K562 (cell line): ENCODE measurements at regions not wholly inside any gene's neighbourhood (a gene's known extent, or its start where the extent isn't known, plus 50 kb on each side); places are given as distances from the start of the nearest gene placed in this dataset.

Experiments used
- ATAC-seq: fragments of 200-7000 bp; cut with Tn5 transposase; 3 replicates; pipeline ENCODE4 v1.9.1; 2020; ENCODE audit warnings: moderate library complexity
- BruUV-seq: library from RNA; stranded (reverse); fragments of 400-500 nt; replicated peaks from 2 replicates; lab custom pipeline; 2021; lab: Mats Ljungman, UMichigan
- CTCF ChIA-PET: fragments of 300-600 bp; formaldehyde crosslinking; extraction: SDS; loops from one replicate; lab custom pipeline; 2021; ENCODE audit warnings: low intra/inter-chr PET ratio; lab: Yijun Ruan, JAX
- POLR2A ChIA-PET: fragments of 300-600, 350-650 bp; sonication (Branson Sonifier 250); formaldehyde crosslinking; extraction: SDS; loops from one replicate; lab custom pipeline; 2021; ENCODE audit warnings: antibody characterized with exemption, inconsistent platforms; lab: Yijun Ruan, JAX
- DNase-seq, 4 experiments: peaks; one replicate each; pipeline versions ENCODE4 v3.0.0 to v3.0.0-alpha.2; 2011 to 2018; ENCODE audit warnings: low spot score in 3 of 4, mixed read lengths in 3 of 4; ENCODE audit errors: extremely low read depth in 1 of 4
- FAIRE-seq: peaks from 2 replicates; lab custom pipeline; 2011; peaks lifted over from hg19 to GRCh38; lab: Jason Lieb, UNC
- H2AFZ ChIP-seq: 2 replicates; pipeline ENCODE4 v1.6.0; 2011; ENCODE audit warnings: low read depth, low read length, control low read depth, inconsistent platforms
- H3K27ac ChIP-seq: fragments of 200-600 bp; 3 replicates; pipeline ENCODE4 v1.8.0; 2011; ENCODE audit warnings: low read depth, mild to moderate bottlenecking, control low read depth, inconsistent platforms, low read length, moderate library complexity, mixed read lengths; ENCODE audit errors: extremely low read depth
- H3K27me3 ChIP-seq, 2 experiments: fragments of 300-600 bp in 1 of 2; 2 replicates in 1 of 2; 3 replicates in 1 of 2; pipeline versions ENCODE4 v1.6.0 to v1.8.0; 2011; ENCODE audit warnings: inconsistent platforms in 2 of 2, low read length in 2 of 2, mild to moderate bottlenecking in 1 of 2, mixed read lengths in 1 of 2, moderate library complexity in 1 of 2; ENCODE audit not compliant: control insufficient read depth in 2 of 2, insufficient read depth in 2 of 2
- H3K36me3 ChIP-seq: fragments of 300-600 bp; 3 replicates; pipeline ENCODE4 v1.8.0; 2011; ENCODE audit warnings: mild to moderate bottlenecking, low read length, inconsistent platforms; ENCODE audit not compliant: control insufficient read depth, insufficient read depth
- H3K4me1 ChIP-seq, 2 experiments: fragments of 200-600 bp in 1 of 2; replicated peaks in 1 of 2; 2 replicates in 1 of 2; 3 replicates in 1 of 2; pipeline versions ENCODE4 v1.5.1 to v1.8.0; 2011; ENCODE audit warnings: inconsistent platforms in 2 of 2, low read length in 2 of 2, mild to moderate bottlenecking in 1 of 2, mixed read lengths in 1 of 2, moderate library complexity in 1 of 2; ENCODE audit not compliant: control insufficient read depth in 2 of 2, insufficient read depth in 2 of 2
- H3K4me2 ChIP-seq: 2 replicates; pipeline ENCODE4 v1.6.1; 2011; ENCODE audit warnings: low read length, control low read depth, inconsistent platforms, mixed read lengths; ENCODE audit not compliant: insufficient read depth
- H3K4me3 ChIP-seq: fragments of 200-600 bp; sonication (generic), shearing (Covaris generic); 2 replicates; pipeline ENCODE4 v1.5.1; 2016; ENCODE audit warnings: control low read depth, inconsistent platforms
- H3K79me2 ChIP-seq: fragments of 200-600 bp; 3 replicates; pipeline ENCODE4 v1.8.0; 2011; ENCODE audit warnings: low read length, inconsistent platforms; ENCODE audit not compliant: control insufficient read depth, insufficient read depth
- H3K9ac ChIP-seq, 2 experiments: 2 replicates each; pipeline versions ENCODE4 v1.6.0 to v1.6.1; 2011; ENCODE audit warnings: low read depth in 2 of 2, low read length in 2 of 2, control low read depth in 1 of 2, inconsistent platforms in 1 of 2, mild to moderate bottlenecking in 1 of 2, mixed read lengths in 1 of 2; ENCODE audit not compliant: insufficient read depth in 1 of 2
- H3K9me1 ChIP-seq: one replicate; pipeline ENCODE4 v1.6.0; 2011; ENCODE audit warnings: inconsistent platforms, mild to moderate bottlenecking, low read length, moderate library complexity; ENCODE audit not compliant: control insufficient read depth, insufficient read depth
- H3K9me3 ChIP-seq: replicated peaks from 2 replicates; pipeline ENCODE4 v1.5.1; 2011; ENCODE audit warnings: low read depth, low read length, inconsistent platforms; ENCODE audit not compliant: control insufficient read depth, insufficient read depth
- H4K20me1 ChIP-seq: replicated peaks from 2 replicates; pipeline ENCODE4 v1.6.1; 2011; ENCODE audit warnings: low read length, inconsistent platforms, mixed read lengths; ENCODE audit not compliant: control insufficient read depth, insufficient read depth
- BHLHE40 ChIP-seq: IDR thresholded peaks from 2 replicates; pipeline ENCODE4 v1.6.1; 2011; ENCODE audit warnings: low read length, improper control_type of control experiment
- DMBX1 ChIP-seq: fragments of 250-450 bp; sonication (Bioruptor Pico); IDR thresholded peaks from 2 replicates; pipeline ENCODE4 v1.8.0; 2022; ENCODE audit warnings: inconsistent platforms, mild to moderate bottlenecking, moderate library complexity, borderline replicate concordance
- ERF ChIP-seq: fragments of 450-650 bp; formaldehyde crosslinking; IDR thresholded peaks from 2 replicates; pipeline ENCODE4 v1.4.0; 2020; ENCODE audit warnings: mild to moderate bottlenecking, mixed read lengths
- FOXA3 ChIP-seq, 2 experiments: fragments of 450-650 bp in 1 of 2; sonication (generic) in 1 of 2; formaldehyde crosslinking; IDR thresholded peaks in 1 of 2; conservative IDR thresholded peaks in 1 of 2; 2 replicates each; pipeline versions ENCODE4 v1.4.0 to v1.8.0; 2020 to 2022; ENCODE audit warnings: mild to moderate bottlenecking in 2 of 2, missing genetic modification reagents in 1 of 2
- GTF2A2 ChIP-seq: IDR thresholded peaks from 2 replicates; pipeline ENCODE4 v1.6.1; 2016; ENCODE audit warnings: mild to moderate bottlenecking, missing genetic modification characterization, missing compliant biosample characterization
- HDGF ChIP-seq: fragments of 450-650 bp; IDR thresholded peaks from 2 replicates; pipeline ENCODE4 v1.6.1; 2016
- HIVEP1 ChIP-seq: fragments of 250-450 bp; sonication (Bioruptor Pico); IDR thresholded peaks from 2 replicates; pipeline ENCODE4 v1.4.0; 2020; ENCODE audit warnings: mild to moderate bottlenecking
- LARP7 ChIP-seq: fragments of 450-650 bp; IDR thresholded peaks from 2 replicates; pipeline ENCODE4 v1.6.1; 2016
- MTA3 ChIP-seq: fragments of 450-650 bp; formaldehyde crosslinking; IDR thresholded peaks from 2 replicates; pipeline ENCODE4 v1.6.1; 2017; ENCODE audit warnings: mild to moderate bottlenecking, borderline replicate concordance
- SMAD3 ChIP-seq: fragments of 450-650 bp; formaldehyde crosslinking; conservative IDR thresholded peaks from 2 replicates; pipeline ENCODE4 v1.4.0; 2020; ENCODE audit warnings: mild to moderate bottlenecking
- SMARCE1 ChIP-seq: fragments of 450-650 bp; IDR thresholded peaks from 2 replicates; pipeline ENCODE4 v1.7.1; 2016; ENCODE audit warnings: mild to moderate bottlenecking
- ZFPM2 ChIP-seq: fragments of 250-450 bp; sonication (Bioruptor Pico); IDR thresholded peaks from 2 replicates; pipeline ENCODE4 v1.5.1; 2022; ENCODE audit warnings: mild to moderate bottlenecking
- ZKSCAN8 ChIP-seq: fragments of 200-800 bp; sonication (Bioruptor generic); IDR thresholded peaks from 2 replicates; pipeline ENCODE4 v1.6.1; 2016; ENCODE audit warnings: missing genetic modification characterization, missing compliant biosample characterization
- ZNF324 ChIP-seq: fragments of 250-450 bp; sonication (Bioruptor Pico); IDR thresholded peaks from 2 replicates; pipeline ENCODE4 v1.4.0; 2020; ENCODE audit warnings: mild to moderate bottlenecking
- ZNF347 ChIP-seq: fragments of 450-650 bp; formaldehyde crosslinking; IDR thresholded peaks from 2 replicates; pipeline ENCODE4 v1.4.0; 2020; ENCODE audit warnings: low read depth, mild to moderate bottlenecking, moderate library complexity
- ZNF561 ChIP-seq: fragments of 450-650 bp; formaldehyde crosslinking; conservative IDR thresholded peaks from 2 replicates; pipeline ENCODE4 v1.4.0; 2020; ENCODE audit warnings: mild to moderate bottlenecking, moderate library complexity
- ZNF583 ChIP-seq: fragments of 250-450 bp; sonication (Bioruptor Pico); IDR thresholded peaks from 2 replicates; pipeline ENCODE4 v1.4.0; 2020
- ZNF76 ChIP-seq: fragments of 250-450 bp; sonication (Bioruptor Pico); IDR thresholded peaks from 2 replicates; pipeline ENCODE4 v1.4.0; 2020; ENCODE audit warnings: mild to moderate bottlenecking, moderate library complexity, borderline replicate concordance
- ZNF778 ChIP-seq: fragments of 450-650 bp; formaldehyde crosslinking; IDR thresholded peaks from 2 replicates; pipeline ENCODE4 v1.4.0; 2020; ENCODE audit warnings: mild to moderate bottlenecking, moderate library complexity
- WGBS: fragments of 100-300 bp; shearing (Covaris generic); methylation state at CpG from one replicate; pipeline ENCODE4 v1.1.6; 2016; ENCODE audit warnings: low coverage, mixed read lengths; ENCODE audit not compliant: insufficient coverage; ENCODE audit errors: missing lambda C conversion rate; 5-methylcytosine and 5-hydroxymethylcytosine counted together
- in situ Hi-C: fragments of 300-500 bp; cut with MboI; formaldehyde crosslinking; loops from 4 replicates; pipeline ENCODE4 v1.15.0; 2018; ENCODE audit warnings: inconsistent platforms, mixed read lengths
- intact Hi-C: fragments of 100-400 bp; cut with micrococcal nuclease; formaldehyde crosslinking; loops from 2 replicates; pipeline ENCODE4 v1.14.2; 2022
- TF ChIP-seq, protein P1 (sequence below): fragments of 450-650 bp; formaldehyde crosslinking; IDR thresholded peaks from 2 replicates; pipeline ENCODE4 v1.4.0; 2020; ENCODE audit warnings: mild to moderate bottlenecking, moderate library complexity
- TF ChIP-seq, protein P2 (sequence below): fragments of 250-450 bp; sonication (Bioruptor Pico); IDR thresholded peaks from 2 replicates; pipeline ENCODE4 v1.4.0; 2020; ENCODE audit warnings: mild to moderate bottlenecking
- TF ChIP-seq, protein P3 (sequence below): fragments of 250-450 bp; sonication (Bioruptor Pico); IDR thresholded peaks from 2 replicates; pipeline ENCODE4 v1.5.0; 2020; ENCODE audit warnings: mild to moderate bottlenecking

DNA sequence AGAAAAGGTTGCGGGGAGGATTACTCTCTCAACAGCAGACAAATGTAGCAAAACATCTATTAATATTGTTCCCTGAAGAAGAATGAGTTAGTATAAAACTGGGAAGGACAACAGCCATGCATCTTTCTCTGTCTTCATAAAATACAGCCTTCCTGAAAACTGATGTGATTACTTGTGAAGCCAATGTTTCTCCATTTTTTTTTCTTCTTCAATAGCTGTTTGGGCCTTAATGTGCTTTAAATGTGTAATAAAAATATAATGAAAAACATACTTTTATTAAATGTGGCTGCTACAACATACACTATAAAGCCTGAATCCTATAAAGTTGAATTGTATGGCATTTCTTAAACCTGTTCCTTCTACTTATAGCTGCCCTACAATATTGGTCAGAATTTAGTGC is 146.3 kb upstream of the LMCD1 start:
- intact Hi-C loops: no loop called here
- no peak for FAIRE-seq
- ChIA-PET CTCF (no interaction called here), POLR2A (no interaction called here)
- Histone ChIP-seq H3K4me2 (no peak overlapping the region), H3K4me1 (no peaks in the 10 kb centered on the region), H3K9me3 (peaks cover 3% of the 10 kb centered on the region; the same call in 1 of the 2 replicates), H3K36me3 (no peaks in the 10 kb centered on the region), H3K79me2 (no peaks in the 10 kb centered on the region), H3K27me3 (no peaks in the 10 kb centered on the region), H3K27ac (no peak overlapping the region), H3K4me3 (no peak overlapping the region), H4K20me1 (no peaks in the 10 kb centered on the region), H2AFZ (no peak overlapping the region), H3K9me1 (no peaks in the 10 kb centered on the region), H3K9ac (no peak overlapping the region)
- no peak for DNase-seq
- no TSS peak for BruUV-seq
- WGBS: 0% methylated on average over 1 of the region's 1 CpG
- ATAC-seq: no peak
- in situ Hi-C loops: no loop called here
- TF ChIP-seq, protein P1, sequence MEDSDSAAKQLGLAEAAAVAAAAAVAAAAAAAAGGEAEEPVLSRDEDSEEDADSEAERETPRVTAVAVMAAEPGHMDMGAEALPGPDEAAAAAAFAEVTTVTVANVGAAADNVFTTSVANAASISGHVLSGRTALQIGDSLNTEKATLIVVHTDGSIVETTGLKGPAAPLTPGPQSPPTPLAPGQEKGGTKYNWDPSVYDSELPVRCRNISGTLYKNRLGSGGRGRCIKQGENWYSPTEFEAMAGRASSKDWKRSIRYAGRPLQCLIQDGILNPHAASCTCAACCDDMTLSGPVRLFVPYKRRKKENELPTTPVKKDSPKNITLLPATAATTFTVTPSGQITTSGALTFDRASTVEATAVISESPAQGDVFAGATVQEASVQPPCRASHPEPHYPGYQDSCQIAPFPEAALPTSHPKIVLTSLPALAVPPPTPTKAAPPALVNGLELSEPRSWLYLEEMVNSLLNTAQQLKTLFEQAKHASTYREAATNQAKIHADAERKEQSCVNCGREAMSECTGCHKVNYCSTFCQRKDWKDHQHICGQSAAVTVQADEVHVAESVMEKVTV: peak; percentile 46; the same call in 1 of the 2 replicates
- TF ChIP-seq SMARCE1 (no peak), GTF2A2 (tag) (0 out of 2 replicates have a peak, but pooled peaks have one; percentile 37), ZNF778 (no peak), MTA3 (no peak), ERF (CRISPR knock-in tag) (peak; percentile 64; the same call in 1 of the 2 replicates), ZNF76 (CRISPR knock-in tag) (peak; percentile 65; the same call in 1 of the 2 replicates), ZNF324 (CRISPR knock-in tag) (peak; percentile 87), HDGF (no peak), SMAD3 (CRISPR knock-in tag) (peak; percentile 93), ZNF561 (CRISPR knock-in tag) (0 out of 2 replicates have a peak, but pooled peaks have one; percentile 37), HIVEP1 (peak; percentile 6; the same call in 1 of the 2 replicates), BHLHE40 (no peak), LARP7 (no peak), ZNF347 (peak; percentile 89), ZNF583 (CRISPR knock-in tag) (0 out of 2 replicates have a peak, but pooled peaks have one; percentile 29), ZFPM2 (CRISPR knock-in tag) (no peak), DMBX1 (CRISPR knock-in tag) (peak; percentile 97), FOXA3 (CRISPR knock-in tag; conservative IDR thresholded peaks at IDR 0.05 in 1 of 2, IDR thresholded peaks at IDR 0.05 in 1 of 2) (0 out of 4 replicates have a peak, but pooled peaks of 1 of the 2 experiments have one; percentile 30), ZKSCAN8 (CRISPR knock-in tag) (0 out of 2 replicates have a peak, but pooled peaks have one; percentile 35)
- TF ChIP-seq, protein P2, sequence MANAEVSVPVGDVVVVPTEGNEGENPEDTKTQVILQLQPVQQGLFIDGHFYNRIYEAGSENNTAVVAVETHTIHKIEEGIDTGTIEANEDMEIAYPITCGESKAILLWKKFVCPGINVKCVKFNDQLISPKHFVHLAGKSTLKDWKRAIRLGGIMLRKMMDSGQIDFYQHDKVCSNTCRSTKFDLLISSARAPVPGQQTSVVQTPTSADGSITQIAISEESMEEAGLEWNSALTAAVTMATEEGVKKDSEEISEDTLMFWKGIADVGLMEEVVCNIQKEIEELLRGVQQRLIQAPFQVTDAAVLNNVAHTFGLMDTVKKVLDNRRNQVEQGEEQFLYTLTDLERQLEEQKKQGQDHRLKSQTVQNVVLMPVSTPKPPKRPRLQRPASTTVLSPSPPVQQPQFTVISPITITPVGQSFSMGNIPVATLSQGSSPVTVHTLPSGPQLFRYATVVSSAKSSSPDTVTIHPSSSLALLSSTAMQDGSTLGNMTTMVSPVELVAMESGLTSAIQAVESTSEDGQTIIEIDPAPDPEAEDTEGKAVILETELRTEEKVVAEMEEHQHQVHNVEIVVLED (CRISPR knock-in tag): 0 out of 2 replicates have a peak, but pooled peaks have one; percentile 26
- TF ChIP-seq, protein P3, sequence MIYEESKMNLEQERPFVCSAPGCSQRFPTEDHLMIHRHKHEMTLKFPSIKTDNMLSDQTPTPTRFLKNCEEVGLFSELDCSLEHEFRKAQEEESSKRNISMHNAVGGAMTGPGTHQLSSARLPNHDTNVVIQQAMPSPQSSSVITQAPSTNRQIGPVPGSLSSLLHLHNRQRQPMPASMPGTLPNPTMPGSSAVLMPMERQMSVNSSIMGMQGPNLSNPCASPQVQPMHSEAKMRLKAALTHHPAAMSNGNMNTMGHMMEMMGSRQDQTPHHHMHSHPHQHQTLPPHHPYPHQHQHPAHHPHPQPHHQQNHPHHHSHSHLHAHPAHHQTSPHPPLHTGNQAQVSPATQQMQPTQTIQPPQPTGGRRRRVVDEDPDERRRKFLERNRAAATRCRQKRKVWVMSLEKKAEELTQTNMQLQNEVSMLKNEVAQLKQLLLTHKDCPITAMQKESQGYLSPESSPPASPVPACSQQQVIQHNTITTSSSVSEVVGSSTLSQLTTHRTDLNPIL (CRISPR knock-in tag): peak; percentile 76
